ENCODE measurements at regions not wholly inside any gene's neighbourhood (a gene's known extent, or its start where the extent isn't known, plus 50 kb on each side); places are given as distances from the start of the nearest gene placed in this dataset.

DNA sequence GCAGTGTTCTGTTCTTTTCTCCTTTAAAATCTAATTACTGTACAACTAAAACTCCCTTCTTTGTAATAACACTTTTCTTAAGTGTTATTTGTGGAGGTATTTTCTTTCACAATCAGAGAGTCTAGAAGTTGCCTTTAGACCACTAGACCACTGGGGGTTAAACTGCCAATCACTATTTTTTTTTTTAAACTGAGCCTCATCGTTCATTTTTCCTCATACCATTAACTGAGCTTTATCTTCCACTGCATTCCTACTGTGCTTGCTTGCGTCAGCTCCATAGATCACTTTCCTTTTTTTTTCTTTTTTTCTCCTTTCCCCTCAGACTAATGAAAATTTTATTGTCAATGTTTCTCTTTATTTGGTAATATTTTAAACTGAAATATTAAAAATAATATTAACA lies 310.6 kb downstream of the PDHA2 start:
- no peak for ATAC-seq

DNA sequence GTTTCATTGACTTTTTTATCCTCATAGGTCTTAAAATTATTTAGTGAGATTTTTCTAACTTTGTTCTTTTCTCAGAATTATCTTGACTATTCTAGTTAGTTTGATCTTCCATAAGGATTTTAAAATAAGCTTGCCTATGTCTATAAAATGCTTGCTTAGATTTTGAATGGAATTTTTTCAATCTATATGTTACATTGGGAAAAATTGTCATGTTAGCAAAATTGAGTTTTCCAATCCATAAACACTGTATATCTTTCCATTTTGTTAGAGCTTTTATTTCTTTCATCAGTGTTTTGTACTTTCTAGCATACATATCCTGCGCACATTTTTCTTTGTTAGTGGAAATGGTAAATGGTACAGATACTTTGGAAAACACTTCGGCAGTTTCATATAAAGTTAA lies 312.9 kb downstream of the PDHA2 start:
- ATAC-seq (no peak), DNase-seq (ENCODE audit: missing footprints) (no peak)
- intact Hi-C loops (cut with DNase I), result no loop called here

More for the DNA sequence above, 310.6 kb downstream of the PDHA2 start:
- no peak for DNase-seq (ENCODE audit: missing footprints)
- intact Hi-C loops (cut with DNase I), result no loop called here

DNA sequence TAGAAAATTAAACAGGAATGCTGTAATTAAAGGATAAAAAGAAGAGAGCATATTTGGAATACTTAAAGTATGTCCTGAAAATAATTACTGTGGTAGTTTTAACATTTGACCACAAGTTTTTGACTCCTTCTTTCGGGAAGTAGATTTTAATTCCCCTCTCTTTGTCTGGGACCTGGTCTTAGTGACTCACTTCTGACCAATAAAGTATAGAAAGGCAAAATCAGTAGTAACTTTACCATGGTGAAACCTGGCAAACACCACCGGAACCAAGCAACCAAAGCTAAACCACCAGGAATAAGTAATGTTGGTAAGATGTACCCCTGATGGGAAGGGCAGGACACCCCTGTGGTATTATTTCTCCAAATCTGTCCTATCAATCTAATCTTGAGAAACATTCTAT lies 314.8 kb downstream of the PDHA2 start:
- DNase-seq (ENCODE audit: missing footprints) (no peak), ATAC-seq (no peak)
- intact Hi-C loops (cut with DNase I), result no loop called here

DNA sequence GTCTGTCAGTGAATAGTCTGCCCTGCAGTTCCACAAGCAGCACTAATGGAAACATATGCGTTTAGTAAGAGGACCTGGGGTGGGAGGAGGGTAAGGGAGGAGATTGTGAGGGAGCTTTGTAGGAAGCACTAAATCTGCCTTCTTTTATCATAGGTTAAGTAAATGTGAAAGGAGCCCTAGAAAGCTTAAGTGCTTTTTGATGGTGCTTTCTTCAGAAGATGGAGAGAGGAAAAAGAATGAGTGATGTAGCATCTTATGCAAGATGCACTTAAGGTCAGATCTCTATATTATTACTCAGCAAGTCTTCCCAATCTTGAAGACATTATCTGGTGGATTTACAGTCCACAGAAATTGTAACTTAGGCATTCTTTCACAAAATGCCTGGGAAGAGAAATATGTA lies 322.7 kb downstream of the PDHA2 start:
- no peak for DNase-seq (ENCODE audit: missing footprints)
- no peak for ATAC-seq
- intact Hi-C loops (cut with DNase I), result no loop called here

DNA sequence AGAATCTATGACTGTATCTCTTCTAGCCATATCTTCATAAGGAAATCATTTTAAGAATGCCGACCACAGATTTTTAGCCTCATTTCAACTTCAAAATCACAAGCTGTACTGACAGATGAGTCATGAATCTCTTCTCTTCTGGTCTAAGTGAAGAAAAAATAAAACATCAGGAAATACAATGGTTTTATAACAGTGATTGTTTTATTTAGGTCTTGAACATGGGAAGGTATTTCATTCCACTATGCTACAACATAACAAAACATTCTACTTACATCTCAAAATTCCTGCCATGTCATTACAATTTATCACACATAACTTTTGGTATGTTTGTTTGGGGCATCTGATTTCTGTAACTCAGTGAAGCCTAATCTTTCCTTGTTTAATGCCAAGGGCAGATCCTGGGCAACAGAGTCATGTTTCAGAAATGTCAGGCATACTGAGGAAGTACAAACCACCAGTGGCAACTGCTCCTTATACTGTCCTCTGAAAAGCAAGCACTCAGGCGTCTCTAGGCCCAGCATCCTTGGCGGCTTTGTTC lies 325.0 kb downstream of the PDHA2 start:
- ATAC-seq (no peak), DNase-seq (ENCODE audit: missing footprints) (no peak)
- intact Hi-C loops (cut with DNase I), result no loop called here

DNA sequence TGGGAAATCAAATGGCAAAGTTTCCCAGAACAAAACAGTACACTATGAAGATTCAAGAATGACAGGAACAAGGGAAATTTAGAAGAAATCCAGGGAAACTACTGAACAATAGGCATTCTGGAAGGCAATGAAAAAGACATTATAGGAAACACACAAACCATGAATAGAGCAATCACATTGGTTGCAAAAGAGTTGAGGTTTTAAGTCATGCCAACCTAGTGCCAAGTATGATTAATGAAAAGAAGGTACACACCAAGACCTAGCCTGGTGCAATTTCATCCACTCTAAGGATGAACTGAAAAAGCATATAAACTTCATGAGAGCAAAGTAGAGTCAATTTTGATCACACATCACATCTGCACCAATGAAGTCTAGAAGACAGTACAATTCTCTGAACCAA lies 326.9 kb downstream of the PDHA2 start:
- intact Hi-C loops (cut with DNase I), result no loop called here
- ATAC-seq (no peak), DNase-seq (ENCODE audit: missing footprints) (no peak)

DNA sequence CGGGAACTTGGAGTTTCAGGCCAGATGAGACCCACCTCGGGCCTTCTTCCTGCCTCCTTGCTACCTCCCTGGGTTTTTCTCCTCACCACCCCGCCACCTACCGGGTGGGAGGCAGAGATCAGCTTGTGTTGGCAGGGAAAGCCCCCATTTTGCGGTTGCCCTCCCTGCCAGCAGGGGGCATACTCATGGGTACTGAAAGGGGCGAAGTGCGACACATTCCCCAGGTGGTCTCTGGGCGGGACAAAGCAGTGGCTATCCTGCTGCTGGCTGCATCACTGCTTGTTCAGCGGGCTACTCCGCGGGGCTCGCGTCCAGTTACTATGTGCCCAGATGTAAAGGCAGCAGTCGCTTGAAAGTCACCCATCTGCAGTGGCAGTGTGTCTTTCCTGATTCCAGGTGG lies 330.3 kb downstream of the PDHA2 start:
- ATAC-seq (no peak), DNase-seq (ENCODE audit: missing footprints) (no peak)
- intact Hi-C loops (cut with DNase I), result no loop called here

DNA sequence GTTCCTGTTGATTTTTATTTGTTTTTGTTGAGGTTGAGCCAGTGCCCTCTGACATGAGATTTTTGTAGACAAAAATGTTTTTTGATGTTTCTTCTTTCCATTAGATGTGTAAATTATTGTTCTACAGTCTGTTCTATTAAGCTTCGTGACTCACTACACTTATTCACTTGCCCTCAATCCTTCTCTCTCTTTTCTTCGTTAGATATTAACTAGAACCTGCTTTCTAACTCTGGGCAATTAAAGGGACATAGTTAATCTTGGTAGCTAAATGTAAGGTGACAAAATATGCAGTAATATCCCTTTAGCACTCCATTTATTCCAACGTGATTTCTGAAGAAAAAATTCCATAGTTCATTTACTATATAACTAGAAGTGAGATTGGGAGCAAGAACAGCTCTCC lies 333.9 kb downstream of the PDHA2 start:
- DNase-seq (ENCODE audit: missing footprints) (no peak), ATAC-seq (no peak)
- intact Hi-C loops (cut with DNase I), result no loop called here

DNA sequence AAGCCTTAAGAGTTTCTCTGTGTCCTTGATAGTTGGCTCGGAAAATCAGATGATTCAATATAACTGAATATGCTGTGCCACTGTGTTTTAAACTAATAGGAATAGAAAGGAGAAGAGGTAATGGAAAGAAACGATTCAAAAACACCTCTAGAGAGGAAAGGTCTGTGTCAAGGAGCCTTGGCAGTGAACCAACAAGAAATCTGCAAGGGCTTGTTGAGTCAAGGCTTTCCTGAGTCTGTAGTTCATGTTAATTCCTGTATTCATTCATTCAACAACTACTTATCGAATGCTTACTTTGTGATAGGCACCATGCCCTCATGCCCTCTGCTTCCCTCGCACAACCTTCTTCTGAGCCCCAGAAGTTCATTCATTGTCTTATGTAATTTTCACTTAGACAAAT lies 336.0 kb downstream of the PDHA2 start:
- DNase-seq (ENCODE audit: missing footprints), result no peak
- intact Hi-C loops (cut with DNase I), result no loop called here
- no peak for ATAC-seq

DNA sequence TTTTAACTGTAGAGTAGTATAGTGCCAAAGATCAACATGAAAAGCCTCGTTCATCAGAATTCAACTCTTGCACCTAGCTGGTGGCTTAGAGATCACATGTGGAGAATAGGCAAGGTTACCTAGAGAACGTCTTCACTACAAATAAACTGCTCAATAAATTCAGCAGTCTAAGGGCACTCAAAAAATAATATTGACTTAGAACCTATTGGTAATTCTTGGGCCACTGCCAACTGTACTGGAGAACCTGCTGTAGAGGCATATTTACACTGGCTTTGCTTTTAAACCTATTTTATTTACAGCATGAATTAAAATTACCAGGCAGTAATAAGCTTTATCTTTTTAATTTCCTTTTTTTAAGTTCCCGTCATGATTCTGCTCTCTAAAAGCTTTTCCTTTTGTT lies 343.7 kb downstream of the PDHA2 start:
- DNase-seq (ENCODE audit: missing footprints) (no peak), ATAC-seq (no peak)
- intact Hi-C loops (cut with DNase I), result no loop called here

DNA sequence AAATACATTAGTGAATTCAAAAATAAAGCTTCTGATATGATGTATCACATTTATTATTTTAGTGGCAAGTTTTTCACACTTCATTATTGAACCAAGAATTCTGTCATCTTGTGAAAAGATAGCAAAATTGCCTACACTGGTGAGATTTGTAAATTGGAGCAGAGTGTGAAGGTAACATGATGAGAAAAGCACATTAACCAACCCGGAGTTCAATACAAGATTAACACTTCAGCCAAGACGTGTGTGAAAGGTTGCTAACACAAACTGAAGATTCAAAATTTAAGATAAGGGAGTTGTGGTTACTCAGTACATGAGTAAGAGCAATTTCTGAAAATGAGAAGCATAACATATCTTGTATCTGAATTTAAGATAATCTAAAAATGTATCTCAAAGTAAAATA lies 346.7 kb downstream of the PDHA2 start:
- DNase-seq (ENCODE audit: missing footprints) (no peak), ATAC-seq (no peak)
- intact Hi-C loops (cut with DNase I), result no loop called here

DNA sequence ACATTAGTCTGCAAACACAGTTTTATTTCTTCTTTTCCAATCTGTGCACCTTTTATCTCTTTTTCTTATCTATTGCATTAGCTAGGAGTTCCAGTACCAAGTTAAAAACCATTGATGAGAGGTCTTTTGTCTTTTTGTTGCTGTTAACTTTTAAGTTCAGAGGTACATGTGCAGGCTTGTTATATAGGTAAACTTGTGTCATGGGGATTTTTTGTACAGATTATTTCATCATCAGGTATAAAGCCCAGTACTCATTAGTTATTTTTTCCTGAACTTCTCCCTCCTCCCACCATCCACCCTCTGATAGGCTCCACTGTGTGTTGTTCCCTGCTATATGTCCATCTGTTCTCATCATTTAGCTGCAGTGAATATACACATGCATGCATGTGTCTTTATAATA lies 349.9 kb downstream of the PDHA2 start:
- intact Hi-C loops (cut with DNase I), result no loop called here
- no peak for ATAC-seq
- DNase-seq (ENCODE audit: missing footprints), result no peak

DNA sequence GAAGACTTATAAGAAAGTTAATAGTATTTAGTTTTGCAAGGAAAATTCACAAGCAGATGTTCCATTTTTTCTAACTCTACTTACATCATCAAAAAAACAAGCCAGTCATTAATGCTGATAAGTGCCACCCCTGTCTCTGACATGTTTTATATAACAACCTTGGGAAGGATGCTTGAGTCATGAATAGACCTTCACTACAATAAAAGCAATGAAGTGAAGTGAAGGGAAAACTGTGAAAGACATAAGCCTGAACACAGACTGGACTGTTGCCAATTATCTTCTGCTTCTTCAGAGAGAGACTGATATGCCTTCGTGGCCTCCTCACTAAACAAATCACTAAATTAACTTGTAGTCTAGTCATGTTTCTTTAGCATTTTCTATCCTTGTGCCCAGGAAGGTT lies 353.2 kb downstream of the PDHA2 start:
- intact Hi-C loops (cut with DNase I), result no loop called here
- no peak for ATAC-seq
- no peak for DNase-seq (ENCODE audit: missing footprints)

DNA sequence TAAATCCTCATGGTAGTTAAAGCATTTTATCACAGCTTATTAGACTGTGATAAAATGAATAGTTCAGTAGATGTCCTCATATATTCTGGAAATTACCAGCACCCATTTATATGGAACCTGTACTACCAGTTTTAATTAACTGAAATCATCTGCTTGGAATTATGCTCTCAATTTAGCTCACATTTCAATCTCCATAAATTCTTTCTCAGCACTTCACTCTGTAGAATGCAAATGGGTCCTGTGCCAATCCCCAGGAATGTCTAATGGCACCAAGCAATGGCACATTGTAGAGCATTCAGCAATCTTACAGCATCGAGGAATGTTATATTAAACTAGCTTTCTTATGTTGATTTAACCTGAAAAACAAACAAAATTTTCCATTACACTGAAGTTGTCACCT lies 355.1 kb downstream of the PDHA2 start:
- intact Hi-C loops (cut with DNase I), result no loop called here
- ATAC-seq (no peak), DNase-seq (ENCODE audit: missing footprints) (no peak)

DNA sequence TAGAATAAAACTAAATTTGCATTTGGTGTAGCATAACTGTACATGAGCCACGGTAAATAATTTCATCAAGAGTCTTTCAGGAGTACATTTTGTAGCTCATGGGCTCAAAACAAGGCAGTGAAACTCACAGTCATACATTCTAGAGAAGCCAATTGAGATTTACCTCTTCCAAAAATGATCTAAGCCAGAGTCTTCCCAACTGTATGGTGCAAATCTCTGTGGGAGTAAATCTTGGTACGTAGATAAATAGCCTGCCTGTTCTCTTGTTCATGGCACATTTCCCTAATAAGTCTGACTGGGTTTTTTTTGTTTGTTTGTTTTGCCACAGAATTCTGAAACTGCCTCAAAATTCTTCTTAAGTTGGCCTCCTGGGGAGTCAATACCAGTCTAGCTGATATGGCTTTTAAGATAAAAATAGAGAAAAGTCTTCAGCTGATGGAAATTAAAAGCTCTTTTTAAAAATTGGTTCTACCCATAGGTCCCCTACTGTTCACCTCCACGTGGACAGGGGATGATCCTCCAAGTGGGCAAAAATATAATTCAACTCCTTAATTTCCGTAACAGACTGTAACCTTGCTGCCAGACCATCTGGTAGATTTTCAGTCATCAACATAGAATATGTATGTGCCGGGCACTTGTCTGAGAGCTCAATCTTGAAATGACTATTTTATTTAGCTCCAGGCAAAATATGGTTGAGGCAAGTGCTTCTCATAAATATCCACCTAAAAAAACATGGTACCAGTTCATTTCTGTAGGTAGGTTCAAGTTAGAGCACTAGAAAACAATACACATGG lies 365.4 kb downstream of the PDHA2 start:
- DNase-seq (ENCODE audit: missing footprints), result no peak
- peak; percentile 80 for ATAC-seq
- intact Hi-C loops (cut with DNase I), result no loop called here

DNA sequence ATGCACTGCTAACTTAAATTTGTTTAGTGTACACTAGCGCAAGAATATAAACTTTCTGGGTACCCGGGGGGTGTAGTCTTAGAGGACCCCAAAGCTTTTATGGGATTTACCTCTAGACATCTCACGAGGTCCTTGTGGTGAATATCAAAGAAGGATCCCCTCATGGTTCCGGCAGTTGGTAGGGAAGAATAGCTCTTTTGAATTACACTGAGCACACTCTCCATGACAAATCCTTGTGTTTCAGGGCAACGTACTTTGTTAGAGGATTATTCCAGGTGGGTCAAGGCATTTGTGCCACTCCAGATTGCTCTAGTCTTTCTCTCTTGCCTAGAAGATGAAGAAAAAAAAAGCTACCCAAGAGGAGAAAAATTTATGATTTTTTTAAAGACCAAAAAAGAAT lies 387.6 kb downstream of the PDHA2 start:
- DNase-seq (ENCODE audit: missing footprints) (no peak), ATAC-seq (no peak)
- intact Hi-C loops (cut with DNase I), result no loop called here

DNA sequence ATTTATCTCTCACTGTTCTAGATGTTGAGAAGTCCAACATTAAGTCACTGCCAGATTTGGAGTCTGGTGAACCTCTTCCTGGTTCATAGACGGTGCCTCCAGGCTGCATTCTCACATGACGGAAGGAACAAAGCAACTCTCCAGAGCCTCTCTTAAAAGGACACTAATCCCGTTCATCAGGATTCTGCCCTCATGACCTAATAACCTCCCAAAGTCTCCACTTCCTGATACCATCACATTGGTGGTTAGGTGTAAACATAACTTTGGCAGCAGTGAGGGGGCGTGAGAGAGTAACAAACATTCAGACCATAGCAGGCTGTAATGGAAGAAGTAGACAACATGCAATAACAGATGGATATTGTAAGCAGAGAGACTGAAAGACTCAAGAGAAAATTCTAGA lies 388.6 kb downstream of the PDHA2 start:
- intact Hi-C loops (cut with DNase I), result no loop called here
- ATAC-seq (no peak), DNase-seq (ENCODE audit: missing footprints) (no peak)

DNA sequence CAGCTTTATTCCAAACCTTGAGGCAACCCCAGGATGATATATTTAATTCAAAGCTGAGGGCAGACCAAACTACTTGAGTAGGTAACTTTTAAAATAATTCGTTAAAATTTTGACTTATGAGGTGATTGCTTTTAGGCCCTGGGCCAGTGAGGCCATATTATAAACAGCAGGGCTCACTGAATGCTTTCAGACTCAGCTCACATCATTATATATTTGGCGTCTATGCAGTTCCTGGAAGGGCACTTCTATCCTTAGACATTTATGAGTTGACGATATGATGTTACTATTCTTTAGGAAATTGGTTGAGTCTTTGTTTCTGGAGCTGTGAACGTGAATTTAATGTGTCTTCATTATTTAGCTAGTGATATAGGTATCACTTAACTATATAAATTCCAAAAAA lies 400.1 kb downstream of the PDHA2 start:
- intact Hi-C loops (cut with DNase I), result no loop called here
- DNase-seq (ENCODE audit: missing footprints), result no peak
- no peak for ATAC-seq

DNA sequence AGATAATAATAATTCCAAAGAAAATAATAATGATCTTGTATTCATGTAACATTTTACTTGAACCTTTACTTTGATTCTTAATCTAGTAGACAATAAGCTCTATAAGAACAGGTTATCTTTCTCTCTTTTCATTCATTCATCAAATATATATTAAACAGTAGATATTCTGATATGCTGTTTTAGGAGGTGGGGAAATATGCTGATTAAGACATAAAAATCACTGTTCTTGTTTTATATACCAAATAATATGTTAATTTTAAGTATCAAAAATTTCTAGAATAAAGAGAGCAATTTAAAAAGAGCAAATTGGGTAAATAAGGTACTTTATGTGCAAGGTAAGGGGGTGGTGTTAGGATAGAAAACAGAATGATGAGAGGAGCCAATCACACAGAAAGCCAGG lies 401.9 kb downstream of the PDHA2 start:
- ATAC-seq (no peak), DNase-seq (ENCODE audit: missing footprints) (no peak)
- intact Hi-C loops (cut with DNase I), result no loop called here

DNA sequence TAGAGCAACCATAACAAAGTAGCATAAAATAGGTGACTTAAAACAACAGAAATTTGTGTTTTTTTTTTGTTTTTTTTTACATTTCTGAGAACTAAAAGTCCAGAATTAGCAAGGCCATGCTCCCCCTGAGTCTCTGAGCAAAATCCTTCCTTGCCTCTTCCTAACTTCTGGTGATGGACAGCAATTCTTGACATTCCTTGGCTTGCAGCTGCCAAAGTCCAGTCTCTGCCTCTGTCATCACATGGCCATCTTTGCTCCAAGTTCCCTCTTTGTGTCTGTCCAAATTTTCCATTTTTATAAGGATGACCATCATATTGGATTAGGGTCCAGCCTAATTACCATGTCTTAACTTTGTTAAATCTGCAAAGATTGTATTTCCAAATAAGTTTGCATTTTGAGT lies 407.2 kb downstream of the PDHA2 start:
- intact Hi-C loops (cut with DNase I), result no loop called here
- ATAC-seq, result no peak

DNA sequence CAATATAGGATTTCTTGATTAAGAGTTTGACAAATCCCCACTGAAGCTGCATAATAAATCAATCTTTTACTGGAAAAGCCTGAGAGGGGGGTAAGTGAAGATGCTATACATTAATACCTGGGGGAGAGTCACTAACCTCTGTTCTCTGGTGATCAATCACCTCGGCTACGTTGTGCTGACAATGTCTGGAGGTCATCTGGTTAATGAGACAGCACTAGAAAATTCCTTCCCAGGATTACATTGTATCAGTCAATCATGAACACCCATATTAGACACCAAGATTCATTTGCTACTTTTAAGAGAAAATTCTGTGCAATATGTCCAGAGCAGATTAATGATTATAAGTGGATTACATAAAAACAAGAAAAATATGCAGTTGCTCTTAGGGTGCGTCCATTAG lies 408.3 kb downstream of the PDHA2 start:
- intact Hi-C loops (cut with DNase I), result no loop called here
- ATAC-seq (no peak), DNase-seq (ENCODE audit: missing footprints) (no peak)

More for the DNA sequence above, 407.2 kb downstream of the PDHA2 start:
- no peak for DNase-seq (ENCODE audit: missing footprints)
